Left ventricle myocardium inferior (tissue), 1 donor: ENCODE measurements at regions not wholly inside any gene's neighbourhood (a gene's known extent, or its start where the extent isn't known, plus 50 kb on each side); places are given as distances from the start of the nearest gene placed in this dataset.

Source experiments
- DNase-seq: peaks from one replicate; pipeline ENCODE4 v3.0.0-alpha.2; 2020
- H3K27ac ChIP-seq: fragments of 200-600 bp; replicated peaks from 2 replicates; pipeline ENCODE4 v1.8.0; 2021
- H3K27me3 ChIP-seq: fragments of 200-600 bp; 2 replicates; pipeline ENCODE4 v1.8.0; 2021; ENCODE audit warnings: low read depth
- H3K36me3 ChIP-seq: fragments of 200-600 bp; 2 replicates; pipeline ENCODE4 v1.8.0; 2021
- H3K4me1 ChIP-seq: fragments of 200-600 bp; 2 replicates; pipeline ENCODE4 v1.8.0; 2021
- H3K4me3 ChIP-seq: fragments of 200-600 bp; 2 replicates; pipeline ENCODE4 v1.8.0; 2021; ENCODE audit warnings: mild to moderate bottlenecking, moderate library complexity
- H3K9me3 ChIP-seq: fragments of 200-600 bp; replicated peaks from 2 replicates; pipeline ENCODE4 v1.8.0; 2021
- intact Hi-C: fragments of 100-400 bp; cut with micrococcal nuclease; formaldehyde crosslinking; loops from one replicate; pipeline ENCODE4 v1.11.0; 2022
- TF ChIP-seq, protein P1 (sequence below): fragments of 200-600 bp; IDR thresholded peaks from 2 replicates; pipeline ENCODE4 v1.8.0; 2021; ENCODE audit warnings: antibody characterized with exemption, mild to moderate bottlenecking, borderline replicate concordance
- donor health status: DM: no; HTN: yes; CAD: no; lungs with severe emphysema.

DNA sequence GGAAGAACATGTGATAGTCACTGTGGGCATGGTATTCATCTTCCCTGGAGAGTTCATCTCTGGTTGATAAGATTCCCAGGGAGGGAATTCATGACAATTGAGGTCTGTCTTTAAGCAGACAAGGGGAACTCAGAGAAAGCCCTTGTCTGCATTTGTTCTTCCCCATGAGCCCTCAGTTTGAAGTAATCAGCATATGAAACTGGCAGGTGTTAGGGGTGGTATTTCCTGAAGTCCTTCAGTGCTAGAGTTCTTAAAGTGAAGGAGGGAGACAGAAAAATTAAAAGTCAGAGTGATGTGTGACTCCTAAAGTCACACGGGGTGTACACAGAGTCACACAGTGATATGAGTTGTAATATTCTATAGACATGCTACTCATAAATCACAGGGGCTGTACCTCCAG is 60.6 kb upstream of the SYK start:
- Histone ChIP-seq H3K4me1 (no peaks in the 10 kb centered on the region), H3K4me3 (no peak overlapping the region), H3K27ac (no peak overlapping the region), H3K9me3 (peaks cover 24% of the 10 kb centered on the region), H3K27me3 (peaks cover 3% of the 10 kb centered on the region), H3K36me3 (no peaks in the 10 kb centered on the region)
- TF ChIP-seq, protein P1, sequence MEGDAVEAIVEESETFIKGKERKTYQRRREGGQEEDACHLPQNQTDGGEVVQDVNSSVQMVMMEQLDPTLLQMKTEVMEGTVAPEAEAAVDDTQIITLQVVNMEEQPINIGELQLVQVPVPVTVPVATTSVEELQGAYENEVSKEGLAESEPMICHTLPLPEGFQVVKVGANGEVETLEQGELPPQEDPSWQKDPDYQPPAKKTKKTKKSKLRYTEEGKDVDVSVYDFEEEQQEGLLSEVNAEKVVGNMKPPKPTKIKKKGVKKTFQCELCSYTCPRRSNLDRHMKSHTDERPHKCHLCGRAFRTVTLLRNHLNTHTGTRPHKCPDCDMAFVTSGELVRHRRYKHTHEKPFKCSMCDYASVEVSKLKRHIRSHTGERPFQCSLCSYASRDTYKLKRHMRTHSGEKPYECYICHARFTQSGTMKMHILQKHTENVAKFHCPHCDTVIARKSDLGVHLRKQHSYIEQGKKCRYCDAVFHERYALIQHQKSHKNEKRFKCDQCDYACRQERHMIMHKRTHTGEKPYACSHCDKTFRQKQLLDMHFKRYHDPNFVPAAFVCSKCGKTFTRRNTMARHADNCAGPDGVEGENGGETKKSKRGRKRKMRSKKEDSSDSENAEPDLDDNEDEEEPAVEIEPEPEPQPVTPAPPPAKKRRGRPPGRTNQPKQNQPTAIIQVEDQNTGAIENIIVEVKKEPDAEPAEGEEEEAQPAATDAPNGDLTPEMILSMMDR = no peak
- no peak for DNase-seq
- intact Hi-C loops = no loop called here

DNA sequence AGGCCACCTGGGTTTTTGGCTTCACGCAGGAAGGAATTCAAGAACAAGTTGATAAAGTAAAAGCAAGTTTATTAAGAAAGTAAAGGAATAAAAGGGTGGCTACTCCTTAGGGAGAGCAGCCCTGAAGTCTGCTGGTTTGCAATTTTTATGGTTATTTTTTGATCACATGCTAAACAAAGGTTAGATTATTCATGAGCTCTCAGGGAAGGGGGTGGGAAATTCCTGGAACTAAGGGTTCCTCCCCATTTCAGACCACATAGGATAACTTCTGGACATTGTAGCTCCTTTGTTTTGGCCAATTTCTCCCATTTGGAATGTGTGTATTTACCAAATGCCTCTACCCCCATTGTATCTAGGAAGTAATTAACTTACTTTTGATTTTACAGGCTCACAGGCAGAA is 63.9 kb upstream of the SYK start:
- Histone ChIP-seq H3K4me3 (no peak overlapping the region), H3K9me3 (peaks cover 24% of the 10 kb centered on the region), H3K27me3 (peaks cover 5% of the 10 kb centered on the region), H3K36me3 (no peaks in the 10 kb centered on the region), H3K4me1 (no peaks in the 10 kb centered on the region), H3K27ac (no peak overlapping the region)
- TF ChIP-seq, protein P1 = no peak
- DNase-seq = no peak
- intact Hi-C loops = no loop called here

DNA sequence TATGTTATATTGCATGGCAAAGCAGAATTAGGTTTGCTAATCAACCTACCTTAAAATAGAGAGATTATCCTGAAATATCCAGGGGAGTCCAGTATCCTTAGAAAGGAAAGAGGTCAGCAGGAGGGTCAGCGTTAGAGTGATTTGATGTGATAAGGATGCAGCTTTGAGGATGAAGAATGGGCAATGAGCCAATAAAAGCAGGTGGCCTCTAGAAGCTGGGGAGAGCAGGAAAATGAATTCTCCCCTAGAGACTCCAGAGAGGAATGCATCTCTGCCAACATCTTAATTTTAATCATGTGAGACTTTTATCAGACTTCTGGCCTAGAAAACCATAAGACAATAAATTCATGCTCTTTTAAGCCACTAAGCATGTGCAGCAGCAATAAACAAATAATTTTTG is 65.7 kb upstream of the SYK start:
- intact Hi-C loops = no loop called here
- H3K36me3 ChIP-seq = no peaks in the 10 kb centered on the region
- no peaks in the 10 kb centered on the region for H3K4me1 ChIP-seq
- H3K4me3 ChIP-seq = no peak overlapping the region
- peaks cover 24% of the 10 kb centered on the region for H3K9me3 ChIP-seq
- DNase-seq = no peak
- H3K27me3 ChIP-seq = peaks cover 22% of the 10 kb centered on the region
- no peak overlapping the region for H3K27ac ChIP-seq
- TF ChIP-seq, protein P1 = no peak

DNA sequence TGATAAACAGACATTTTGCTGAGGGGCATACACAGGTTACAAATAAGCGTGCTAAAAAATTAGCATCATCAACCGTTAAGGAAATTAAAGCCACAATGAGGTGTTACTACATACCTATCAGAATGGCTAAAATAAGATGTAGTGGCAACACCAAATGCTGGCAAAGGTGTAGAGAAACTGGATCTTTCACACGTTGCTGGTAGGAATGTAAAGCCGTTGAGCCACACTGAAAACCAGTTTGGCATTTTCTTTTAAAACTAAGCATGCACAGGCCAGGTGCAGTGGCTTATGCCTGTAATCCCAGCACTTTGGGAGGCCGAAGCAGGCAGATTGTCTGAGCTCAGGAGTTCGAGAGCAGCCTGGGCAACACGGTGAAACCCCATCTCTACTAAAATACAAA is 67.0 kb upstream of the SYK start:
- no peak for DNase-seq

DNA sequence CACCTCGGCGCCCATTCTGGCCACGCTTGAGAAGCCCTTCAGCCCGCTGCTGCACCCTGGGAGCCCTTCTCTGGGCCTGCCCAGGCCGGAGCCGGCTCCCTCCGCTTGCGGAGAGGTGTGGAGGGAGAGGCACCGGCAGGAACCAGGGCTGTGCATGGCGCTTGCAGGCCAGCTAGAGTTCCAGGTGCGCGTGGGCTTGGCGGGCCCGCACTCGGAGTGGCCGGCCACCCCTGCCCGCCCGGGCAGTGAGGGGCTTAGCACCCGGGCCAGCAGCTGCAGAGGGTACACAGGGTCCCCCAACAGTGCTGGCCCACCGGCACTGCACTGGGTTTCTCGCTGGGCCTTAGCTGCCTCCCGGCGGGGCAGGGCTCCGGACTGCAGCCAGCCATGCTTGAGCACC is 72.3 kb upstream of the SYK start:
- Histone ChIP-seq H3K4me3 (no peak overlapping the region), H3K36me3 (no peaks in the 10 kb centered on the region), H3K4me1 (no peaks in the 10 kb centered on the region), H3K9me3 (no peaks in the 10 kb centered on the region), H3K27me3 (peaks cover 39% of the 10 kb centered on the region), H3K27ac (no peak overlapping the region)
- TF ChIP-seq, protein P1 = no peak
- intact Hi-C loops = no loop called here
- DNase-seq = no peak

More for the DNA sequence above, 67.0 kb upstream of the SYK start:
- no peaks in the 10 kb centered on the region for H3K36me3 ChIP-seq
- no peak overlapping the region for H3K4me3 ChIP-seq
- H3K9me3 ChIP-seq = peaks cover 14% of the 10 kb centered on the region
- H3K4me1 ChIP-seq = no peaks in the 10 kb centered on the region
- intact Hi-C loops = no loop called here
- H3K27me3 ChIP-seq = peaks cover 33% of the 10 kb centered on the region
- no peak overlapping the region for H3K27ac ChIP-seq
- TF ChIP-seq, protein P1 = no peak

DNA sequence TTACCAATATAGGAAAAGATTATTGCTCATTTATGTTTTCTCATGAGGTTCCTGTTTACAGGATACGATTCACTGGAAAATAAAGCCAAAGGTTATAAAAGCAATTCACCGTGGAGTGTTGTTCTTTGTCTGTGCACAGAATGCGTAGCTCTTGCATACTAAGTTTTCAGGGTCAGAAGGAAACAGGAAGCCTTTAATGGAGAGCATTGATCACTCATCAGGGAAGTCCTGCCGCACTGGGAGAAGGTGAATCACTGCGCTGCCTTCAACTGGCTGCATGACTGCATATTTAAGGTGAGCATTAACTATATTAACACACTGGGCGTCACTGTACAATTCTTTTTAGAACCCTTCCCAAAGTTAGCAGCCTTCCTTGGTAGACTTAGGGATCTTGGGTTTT is 74.1 kb upstream of the SYK start:
- TF ChIP-seq, protein P1 = no peak
- Histone ChIP-seq H3K9me3 (no peaks in the 10 kb centered on the region), H3K4me3 (no peak overlapping the region), H3K36me3 (no peaks in the 10 kb centered on the region), H3K4me1 (no peaks in the 10 kb centered on the region), H3K27ac (no peak overlapping the region), H3K27me3 (peaks cover 44% of the 10 kb centered on the region)
- DNase-seq = no peak
- intact Hi-C loops = no loop called here
